HG02571 (cell line): ENCODE measurements at regions not wholly inside any gene's neighbourhood (a gene's known extent, or its start where the extent isn't known, plus 50 kb on each side); places are given as distances from the start of the nearest gene placed in this dataset.
"Not testable (repeated sequence)": the region's sequence is repeated elsewhere in the genome, so short reads cannot be mapped to it uniquely, and the experiment has no call there.

Experiments
- ATAC-seq: cut with Tn5 transposase; IDR thresholded peaks from one replicate; pipeline ENCODE4 v1.9.1; 2021; ENCODE audit warnings: mild to moderate bottlenecking, moderate library complexity; ENCODE audit not compliant: unreplicated experiment

GRCh38 chr10:16231734-16232435 lies 204.9 kb upstream of the PTER start:
- ATAC-seq, result no peak

DNA sequence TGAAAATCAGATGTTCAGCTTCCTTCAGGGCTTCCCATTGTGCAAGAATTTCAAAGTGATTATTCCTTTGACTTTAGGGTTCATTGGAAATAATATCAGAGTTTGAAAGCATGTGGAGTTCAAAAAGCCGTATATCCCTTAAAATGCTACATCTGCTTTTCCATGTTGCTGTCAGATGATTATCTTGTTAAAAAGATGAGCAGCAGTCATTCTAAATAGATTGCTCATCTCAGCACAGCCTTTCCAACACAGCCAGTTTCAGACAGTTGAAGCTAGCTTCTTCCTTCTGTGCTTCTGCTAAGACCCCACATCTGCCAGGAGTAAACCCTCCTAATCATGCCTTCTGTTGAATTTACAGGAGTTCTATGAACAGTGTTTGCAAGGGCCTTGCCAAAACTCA lies 204.4 kb upstream of the PTER start:
- no peak for ATAC-seq

- ATAC-seq, result no peak
These were observed 201.9 kb upstream of the PTER start for GRCh38 chr10:16234916-16235315.

DNA sequence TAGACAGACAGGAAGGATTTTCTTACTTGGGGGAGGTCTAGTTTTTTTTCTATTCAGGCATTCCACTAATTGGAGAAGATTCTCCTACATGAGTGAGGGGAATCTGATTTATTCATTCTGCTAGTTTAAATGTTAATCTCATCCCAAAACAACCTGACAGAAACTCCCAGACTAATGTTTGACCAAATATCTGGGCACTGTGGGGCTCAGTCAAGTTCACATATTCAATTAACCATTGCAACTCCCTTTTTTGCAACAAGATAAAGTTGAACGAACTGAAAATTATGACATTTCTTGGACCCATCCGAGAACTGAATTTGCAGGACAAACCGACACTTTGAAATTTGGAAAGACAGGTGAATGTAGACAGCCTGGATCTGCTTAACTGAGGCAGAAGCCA lies 194.4 kb upstream of the PTER start:
- no peak for ATAC-seq

- ATAC-seq, result no peak
These were observed 193.8 kb upstream of the PTER start for GRCh38 chr10:16242859-16243613.

DNA sequence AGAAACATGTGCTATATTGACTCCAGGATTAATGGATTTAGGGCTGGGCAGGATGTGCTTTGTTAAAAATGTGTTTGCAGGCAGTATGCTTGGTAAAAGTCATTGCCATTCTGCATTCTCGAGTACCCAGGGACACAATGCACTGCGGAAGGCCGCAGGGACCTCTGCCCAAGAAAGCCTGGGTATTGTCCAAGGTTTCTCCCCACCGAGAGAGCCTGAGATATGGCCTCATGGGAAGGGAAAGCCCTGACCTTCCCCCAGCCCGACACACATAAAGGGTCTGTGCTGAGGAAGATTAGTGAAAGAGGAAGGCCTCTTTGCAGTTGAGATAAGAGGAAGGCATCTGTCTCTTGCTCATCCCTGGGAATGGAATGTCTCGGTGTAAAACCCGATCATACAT lies 186.7 kb upstream of the PTER start:
- ATAC-seq, result not testable (repeated sequence)

- no peak for ATAC-seq
These were observed 180.5 kb upstream of the PTER start for GRCh38 chr10:16256336-16256735.

- ATAC-seq, result no peak
These were observed 178.3 kb upstream of the PTER start for GRCh38 chr10:16258291-16259040.

DNA sequence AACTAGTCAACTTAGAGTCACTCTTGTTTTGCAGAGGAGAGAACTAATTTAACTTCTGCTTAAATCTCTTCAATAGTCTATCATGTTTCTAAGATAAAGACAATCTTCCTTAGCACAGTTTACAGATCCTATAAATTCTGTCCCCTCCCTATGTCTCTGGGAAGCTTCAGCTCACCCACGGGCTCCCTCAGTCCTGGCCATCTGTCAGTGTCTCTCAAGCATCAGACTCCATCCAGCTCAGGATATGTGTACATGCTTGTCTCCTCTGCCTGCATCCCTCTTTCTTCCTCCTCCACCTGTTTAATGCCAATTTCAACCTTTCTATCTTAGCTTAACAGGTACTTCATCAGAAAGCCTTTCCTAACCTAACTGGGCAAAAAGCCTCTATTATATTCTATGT lies 177.1 kb upstream of the PTER start:
- no peak for ATAC-seq

DNA sequence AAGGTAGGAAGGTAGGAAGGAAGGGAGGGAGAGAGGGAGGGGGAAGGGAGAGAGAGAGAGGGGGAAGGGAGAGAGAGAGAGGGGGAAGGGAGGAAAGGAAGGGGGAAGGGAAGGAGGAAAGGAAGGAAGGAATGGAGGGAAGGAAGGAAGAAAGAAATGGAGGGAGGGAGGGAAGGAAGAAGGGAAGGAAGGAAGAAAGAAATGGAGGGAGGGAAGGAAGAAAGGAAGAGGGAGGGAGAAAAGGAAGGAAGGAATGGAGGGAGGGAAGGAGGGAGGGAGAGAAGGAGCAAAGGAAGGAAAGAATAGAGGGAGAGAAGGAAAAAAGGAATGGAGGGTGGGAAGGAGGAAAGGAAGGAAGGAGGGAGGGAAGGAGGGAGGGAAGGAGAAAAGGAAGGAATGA lies 176.4 kb upstream of the PTER start:
- no peak for ATAC-seq

DNA sequence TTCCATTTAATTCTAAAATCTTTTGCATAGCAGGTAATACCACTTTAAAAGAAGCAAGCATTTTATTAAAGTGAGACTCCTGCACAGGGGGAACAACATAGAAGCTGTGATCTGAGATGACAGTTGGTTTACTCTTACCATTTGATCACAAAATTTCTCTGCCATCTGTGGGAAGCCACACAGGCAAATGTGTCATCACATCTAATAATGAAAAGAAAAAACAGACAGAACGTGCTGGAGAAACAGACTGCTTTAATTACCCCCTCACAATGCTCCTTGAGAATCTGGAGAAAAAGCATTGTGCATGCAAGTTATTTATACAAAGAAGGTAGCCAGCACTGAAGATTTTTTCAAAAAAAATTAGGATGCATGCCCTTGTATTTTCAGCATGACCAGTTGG lies 165.2 kb upstream of the PTER start:
- ATAC-seq, result no peak

GRCh38 chr10:16274911-16275310 lies 161.9 kb upstream of the PTER start:
- ATAC-seq, result no peak

DNA sequence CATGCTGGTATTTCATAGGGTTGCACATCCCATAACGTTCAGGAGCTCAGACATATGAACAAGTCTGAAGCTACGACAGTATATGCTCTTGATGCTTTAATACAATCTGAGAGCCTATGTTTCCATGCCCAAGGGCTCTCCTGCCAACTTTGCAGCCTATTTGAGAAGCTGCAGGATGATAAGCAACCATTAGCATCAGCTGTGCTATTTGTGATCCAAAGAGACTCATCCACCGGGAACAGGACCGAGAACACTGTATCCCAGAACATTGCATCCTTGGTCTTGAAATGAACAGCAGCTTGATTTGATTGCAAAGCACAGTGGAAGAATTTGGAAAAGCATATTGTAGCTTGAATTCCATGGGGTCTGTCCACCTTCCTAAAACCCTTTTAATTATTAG lies 156.2 kb upstream of the PTER start:
- ATAC-seq, result no peak

GRCh38 chr10:16292366-16292765 lies 144.4 kb upstream of the PTER start:
- ATAC-seq, result no peak

GRCh38 chr10:16297069-16297468 lies 139.7 kb upstream of the PTER start:
- ATAC-seq, result no peak

DNA sequence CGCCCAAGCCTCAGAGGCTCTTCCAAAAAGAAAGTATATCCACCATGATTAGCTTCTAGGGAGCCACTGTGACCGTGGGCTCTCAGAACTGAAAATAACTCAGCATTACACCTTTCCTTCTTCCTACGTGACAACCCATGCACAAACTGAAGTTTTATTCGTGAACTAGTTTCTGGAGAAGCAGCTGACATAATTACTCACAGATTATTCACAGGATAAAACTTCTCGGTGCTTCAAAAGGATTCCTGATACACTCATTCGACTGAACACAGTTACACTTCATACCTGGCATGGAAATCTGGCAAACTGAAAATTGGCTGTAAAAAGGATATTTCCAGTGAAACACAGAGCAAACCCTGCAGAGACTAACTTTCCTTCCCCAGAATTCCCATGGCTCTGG lies 139.2 kb upstream of the PTER start:
- no peak for ATAC-seq

DNA sequence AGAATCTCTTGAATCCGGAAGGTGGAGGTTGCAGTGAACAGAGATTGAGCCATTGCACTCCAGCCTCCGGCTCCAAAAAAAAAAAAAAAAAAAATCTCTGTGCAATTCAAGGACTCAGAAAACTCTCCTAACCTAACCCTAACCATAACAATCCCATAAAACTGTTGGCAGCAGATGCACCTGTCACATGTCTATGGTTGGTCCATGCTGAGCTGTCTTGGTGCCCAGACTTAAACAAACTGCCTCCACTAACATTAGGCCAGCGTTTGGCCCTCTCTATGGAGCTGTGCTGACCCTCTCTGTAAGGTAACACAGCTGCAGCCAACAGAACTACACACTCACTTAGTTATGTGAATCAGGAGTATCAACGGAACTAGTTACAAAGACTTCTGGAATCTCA lies 132.5 kb upstream of the PTER start:
- ATAC-seq, result no peak

DNA sequence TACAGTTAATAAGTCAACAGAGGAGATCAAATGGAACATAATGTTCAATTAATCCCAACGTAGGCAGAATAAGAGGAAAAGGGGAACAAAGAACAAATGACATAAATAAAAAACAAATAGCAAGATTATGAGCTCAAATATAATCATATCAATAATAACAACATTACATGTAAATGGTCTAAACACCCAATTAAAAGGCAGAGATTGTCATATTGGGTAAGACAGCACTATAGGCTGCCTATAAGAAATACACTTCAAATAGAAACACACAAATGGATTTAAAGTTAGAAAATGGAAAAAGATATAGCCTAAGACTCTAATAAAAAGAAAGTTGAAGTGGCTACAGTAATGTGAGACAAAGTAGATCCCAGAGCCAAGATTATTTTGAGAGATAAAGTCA lies 126.4 kb upstream of the PTER start:
- ATAC-seq, result no peak

DNA sequence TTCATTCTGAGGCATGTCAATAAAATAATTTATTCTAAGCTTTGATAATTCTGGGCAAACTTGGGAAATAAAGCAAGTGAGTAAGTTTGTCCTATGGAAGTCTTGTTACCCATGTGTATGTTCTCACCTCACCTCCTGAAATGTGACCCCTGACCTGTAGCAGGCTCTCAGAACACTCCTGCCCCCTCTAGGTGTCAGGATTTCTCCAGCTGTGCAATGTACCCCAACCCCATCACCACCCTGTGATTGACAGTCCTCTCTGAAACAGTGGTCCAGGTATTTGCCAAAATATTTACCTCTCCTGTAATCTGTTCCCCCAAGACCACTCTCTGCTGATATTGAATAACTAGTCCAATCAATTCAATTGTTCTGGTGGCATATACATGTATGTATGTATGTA lies 122.6 kb upstream of the PTER start:
- ATAC-seq, result no peak

DNA sequence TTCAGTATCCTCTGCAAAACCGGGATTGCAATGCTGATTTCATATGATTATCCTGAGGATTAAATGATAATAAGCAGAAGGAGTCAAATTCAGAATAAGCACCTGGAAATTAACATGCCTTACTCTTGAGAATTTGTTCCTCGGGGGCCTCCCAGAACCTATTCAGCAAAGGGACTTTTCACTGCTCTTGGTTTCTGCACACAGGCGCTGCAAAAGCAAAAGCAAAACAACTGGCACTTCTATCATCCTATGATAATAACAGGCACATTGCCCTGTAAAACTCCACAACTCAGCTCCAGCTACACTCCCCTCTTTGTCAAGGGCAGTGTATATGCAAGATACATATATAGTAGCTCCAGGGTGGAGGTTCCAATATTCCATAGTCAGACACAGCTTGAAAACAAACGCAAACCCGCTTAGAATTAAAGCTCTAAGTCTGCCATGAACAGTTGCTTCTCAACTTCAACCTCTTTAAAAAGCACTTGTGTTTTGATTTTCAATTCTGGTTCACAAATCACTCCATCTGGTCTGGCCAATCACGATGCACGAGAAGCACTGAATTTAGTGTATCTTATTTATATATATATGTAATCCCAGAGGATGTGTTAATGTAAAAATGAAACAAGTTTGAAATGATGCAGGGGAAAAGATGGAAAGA lies 119.9 kb upstream of the PTER start:
- no peak for ATAC-seq

DNA sequence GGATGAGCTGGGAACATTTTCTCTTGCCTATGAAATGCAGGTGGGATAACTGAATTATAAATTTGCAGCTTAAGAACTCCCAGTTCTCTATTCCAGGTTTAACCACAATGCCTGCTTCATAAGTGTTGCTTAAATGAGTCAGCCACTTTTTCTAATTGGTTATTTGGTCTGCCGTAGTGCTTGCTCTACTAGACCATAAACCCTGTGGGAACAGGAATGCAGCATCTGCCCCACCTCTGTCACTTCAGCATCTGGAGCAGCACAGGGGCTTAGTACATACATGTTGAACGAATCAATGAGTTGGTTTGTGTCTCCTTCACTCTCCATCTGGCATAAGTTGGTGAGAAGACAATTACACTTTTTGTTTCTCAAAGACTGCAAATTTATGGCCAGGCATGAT lies 95.2 kb upstream of the PTER start:
- no peak for ATAC-seq
